Endothelial cell of umbilical vein (primary cell): ENCODE measurements at regions not wholly inside any gene's neighbourhood (a gene's known extent, or its start where the extent isn't known, plus 50 kb on each side); places are given as distances from the start of the nearest gene placed in this dataset.

ENCODE experiments used
- EZH2 ChIP-seq: IDR thresholded peaks from 2 replicates; pipeline ENCODE4 v1.6.1; 2012; ENCODE audit warnings: borderline replicate concordance, low read depth, mild to moderate bottlenecking, moderate library complexity, low read length, inconsistent platforms; ENCODE audit not compliant: severe bottlenecking
- FOS ChIP-seq: IDR thresholded peaks from 2 replicates; pipeline ENCODE4 v1.6.1; 2011; ENCODE audit warnings: mild to moderate bottlenecking, low read length, moderate library complexity, borderline replicate concordance; ENCODE audit not compliant: insufficient read depth
- GATA2 ChIP-seq: IDR thresholded peaks from 2 replicates; pipeline ENCODE4 v1.7.0; 2011; ENCODE audit warnings: low read depth, mild to moderate bottlenecking, moderate library complexity, mixed read lengths, low read length; ENCODE audit not compliant: insufficient read length, insufficient read depth
- JUN ChIP-seq: IDR thresholded peaks from 2 replicates; pipeline ENCODE4 v1.6.1; 2011; ENCODE audit warnings: borderline replicate concordance, low read depth; ENCODE audit not compliant: insufficient read length, insufficient read depth
- MYC ChIP-seq: IDR thresholded peaks from one replicate; pipeline ENCODE4 v1.6.1; 2011; ENCODE audit warnings: mild to moderate bottlenecking, low read depth, low read length
- POLR2A ChIP-seq: IDR thresholded peaks from 2 replicates; pipeline ENCODE4 v1.6.1; 2012; ENCODE audit warnings: low read depth, mild to moderate bottlenecking, control low read depth, low read length
- POLR2AphosphoS5 ChIP-seq: IDR thresholded peaks from 2 replicates; pipeline ENCODE4 v1.6.1; 2012; ENCODE audit warnings: low read depth, mild to moderate bottlenecking, control low read depth, low read length, moderate library complexity; ENCODE audit not compliant: insufficient read depth
- TF ChIP-seq, protein P1 (sequence below), 2 donors: IDR thresholded peaks; 1 replicate in 1 of 2; 2 replicates in 1 of 2; pipeline ENCODE4 v1.5.1; 2011; ENCODE audit warnings: low read length in 2 of 2, mild to moderate bottlenecking in 2 of 2, moderate library complexity in 2 of 2, control low read depth in 1 of 2, inconsistent platforms in 1 of 2, low read depth in 1 of 2; ENCODE audit not compliant: insufficient read depth in 1 of 2; ENCODE audit errors: extremely low read depth in 1 of 2
- TF ChIP-seq, protein P2 (sequence below): IDR thresholded peaks from 2 replicates; pipeline ENCODE4 v1.6.1; 2011; ENCODE audit not compliant: insufficient read depth, insufficient read length

DNA sequence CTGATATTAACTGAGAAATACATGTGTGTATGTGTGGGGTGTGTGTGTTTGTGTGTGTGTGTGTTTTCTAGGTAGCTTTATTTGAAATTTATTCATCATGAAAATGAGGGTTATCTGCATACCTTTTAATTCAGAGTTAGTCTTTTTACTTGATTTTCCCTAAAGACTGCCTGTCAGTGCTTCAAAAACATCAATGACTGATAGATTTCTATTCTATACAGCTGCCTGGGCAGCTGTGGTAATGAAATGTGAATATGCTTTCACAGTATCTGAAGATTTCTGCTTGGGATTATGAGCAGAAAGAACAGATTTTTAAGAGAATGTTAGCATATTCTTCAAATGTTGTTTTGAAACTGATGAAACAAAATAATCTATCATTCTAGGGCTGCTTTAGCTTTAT, 119.7 kb upstream of the ZRANB2 start:
- TF ChIP-seq, protein P1, sequence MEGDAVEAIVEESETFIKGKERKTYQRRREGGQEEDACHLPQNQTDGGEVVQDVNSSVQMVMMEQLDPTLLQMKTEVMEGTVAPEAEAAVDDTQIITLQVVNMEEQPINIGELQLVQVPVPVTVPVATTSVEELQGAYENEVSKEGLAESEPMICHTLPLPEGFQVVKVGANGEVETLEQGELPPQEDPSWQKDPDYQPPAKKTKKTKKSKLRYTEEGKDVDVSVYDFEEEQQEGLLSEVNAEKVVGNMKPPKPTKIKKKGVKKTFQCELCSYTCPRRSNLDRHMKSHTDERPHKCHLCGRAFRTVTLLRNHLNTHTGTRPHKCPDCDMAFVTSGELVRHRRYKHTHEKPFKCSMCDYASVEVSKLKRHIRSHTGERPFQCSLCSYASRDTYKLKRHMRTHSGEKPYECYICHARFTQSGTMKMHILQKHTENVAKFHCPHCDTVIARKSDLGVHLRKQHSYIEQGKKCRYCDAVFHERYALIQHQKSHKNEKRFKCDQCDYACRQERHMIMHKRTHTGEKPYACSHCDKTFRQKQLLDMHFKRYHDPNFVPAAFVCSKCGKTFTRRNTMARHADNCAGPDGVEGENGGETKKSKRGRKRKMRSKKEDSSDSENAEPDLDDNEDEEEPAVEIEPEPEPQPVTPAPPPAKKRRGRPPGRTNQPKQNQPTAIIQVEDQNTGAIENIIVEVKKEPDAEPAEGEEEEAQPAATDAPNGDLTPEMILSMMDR (IDR thresholded peaks at IDR 0.05; ENCODE audit: extremely low read depth in 1 of 2, insufficient read depth in 1 of 2, low read depth in 1 of 2, low read length in 2 of 2), result no peak
- TF ChIP-seq EZH2 (no peak), POLR2AphosphoS5 (no peak), POLR2A (no peak), JUN (no peak), MYC (no peak), GATA2 (no peak), FOS (no peak)
- TF ChIP-seq, protein P2, sequence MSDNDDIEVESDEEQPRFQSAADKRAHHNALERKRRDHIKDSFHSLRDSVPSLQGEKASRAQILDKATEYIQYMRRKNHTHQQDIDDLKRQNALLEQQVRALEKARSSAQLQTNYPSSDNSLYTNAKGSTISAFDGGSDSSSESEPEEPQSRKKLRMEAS, result no peak
